ENCODE measurements at regions not wholly inside any gene's neighbourhood (a gene's known extent, or its start where the extent isn't known, plus 50 kb on each side); places are given as distances from the start of the nearest gene placed in this dataset.

- no peak for DNase-seq
Observed at GRCh38 chr3:94522488-94522887, 459.6 kb downstream of the NSUN3 start.

DNA sequence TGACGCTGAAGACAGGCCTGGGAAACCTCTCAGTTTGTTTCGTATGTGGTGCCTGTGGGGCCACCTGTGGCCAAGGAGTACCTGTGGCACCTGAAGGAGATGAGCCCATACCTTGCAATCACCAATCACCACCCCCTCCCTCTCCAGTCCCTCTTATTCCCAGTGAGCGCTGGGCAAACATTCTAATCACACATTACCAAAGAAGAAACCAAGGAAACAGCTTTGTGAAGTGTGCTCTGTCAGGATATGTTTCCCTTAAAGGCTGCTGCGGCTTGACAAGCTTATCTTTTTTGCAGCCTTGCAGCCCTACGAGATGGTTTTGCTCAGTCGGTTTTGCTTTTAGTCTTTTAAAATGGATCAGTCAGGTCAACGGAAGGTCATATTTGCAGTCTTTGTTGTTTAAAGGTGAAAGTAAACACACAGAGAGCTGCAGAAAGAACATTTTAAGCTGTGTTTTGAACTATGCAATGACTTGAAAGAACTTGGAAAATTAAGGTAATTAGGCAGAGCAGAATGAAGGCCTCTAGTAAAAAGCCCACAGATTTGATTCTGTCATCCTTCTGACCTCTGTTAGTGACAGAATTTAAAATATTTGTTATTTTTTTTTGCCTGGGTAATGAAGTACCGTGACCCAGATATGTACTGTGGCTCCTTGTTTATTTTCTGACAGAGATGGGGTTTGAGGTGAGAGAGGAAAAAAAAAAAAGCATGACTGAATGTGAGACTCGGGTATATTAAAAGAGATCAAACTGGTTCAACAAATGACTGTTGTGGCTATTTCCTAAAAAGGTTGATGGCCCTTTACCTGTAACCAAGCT, 461.4 kb downstream of the NSUN3 start:
- no peak for DNase-seq

- no peak for DNase-seq
Observed at GRCh38 chr3:94525043-94525442, 462.2 kb downstream of the NSUN3 start.

DNA sequence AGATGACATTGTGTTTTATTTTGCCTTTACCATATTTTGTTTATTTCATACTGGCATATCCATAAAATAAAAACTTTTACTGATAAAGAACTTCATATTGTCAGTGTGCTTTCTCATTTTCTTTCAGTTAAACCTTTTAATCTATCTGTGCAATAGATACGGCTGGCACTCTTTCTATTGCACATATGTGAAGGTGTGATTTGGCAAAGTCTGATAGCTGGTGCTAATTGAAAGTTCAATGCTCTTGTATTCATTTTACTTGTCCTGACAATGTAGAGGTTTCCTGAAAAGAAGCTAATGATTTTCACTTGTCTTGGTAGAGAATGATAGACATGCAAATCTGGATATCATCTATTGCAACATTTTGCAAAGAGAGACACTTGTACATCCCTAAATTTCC, 467.0 kb downstream of the NSUN3 start:
- DNase-seq = no peak

- no peak for DNase-seq
Observed at GRCh38 chr3:94532951-94533350, 470.1 kb downstream of the NSUN3 start.

- DNase-seq = no peak
Observed at GRCh38 chr3:94539937-94540336, 477.1 kb downstream of the NSUN3 start.

DNA sequence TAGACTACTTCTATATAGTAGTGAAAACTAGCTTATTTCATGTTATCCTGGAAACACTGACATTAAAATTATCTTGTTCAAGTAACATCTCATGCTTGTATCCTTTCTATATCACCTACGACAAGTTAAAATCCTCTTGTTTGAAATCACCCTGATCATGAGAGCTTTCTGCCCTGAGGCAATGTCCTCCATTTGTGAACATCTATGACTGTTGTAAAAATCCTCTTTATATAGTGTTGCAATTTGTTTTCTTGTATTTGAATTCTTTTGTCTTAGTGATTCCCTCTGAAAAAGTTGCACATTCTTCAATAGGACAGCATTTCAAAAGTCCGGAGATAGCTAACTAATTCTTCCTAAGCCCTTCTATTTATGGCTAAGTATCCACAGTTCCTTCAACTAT, 480.3 kb downstream of the NSUN3 start:
- DNase-seq = no peak

DNA sequence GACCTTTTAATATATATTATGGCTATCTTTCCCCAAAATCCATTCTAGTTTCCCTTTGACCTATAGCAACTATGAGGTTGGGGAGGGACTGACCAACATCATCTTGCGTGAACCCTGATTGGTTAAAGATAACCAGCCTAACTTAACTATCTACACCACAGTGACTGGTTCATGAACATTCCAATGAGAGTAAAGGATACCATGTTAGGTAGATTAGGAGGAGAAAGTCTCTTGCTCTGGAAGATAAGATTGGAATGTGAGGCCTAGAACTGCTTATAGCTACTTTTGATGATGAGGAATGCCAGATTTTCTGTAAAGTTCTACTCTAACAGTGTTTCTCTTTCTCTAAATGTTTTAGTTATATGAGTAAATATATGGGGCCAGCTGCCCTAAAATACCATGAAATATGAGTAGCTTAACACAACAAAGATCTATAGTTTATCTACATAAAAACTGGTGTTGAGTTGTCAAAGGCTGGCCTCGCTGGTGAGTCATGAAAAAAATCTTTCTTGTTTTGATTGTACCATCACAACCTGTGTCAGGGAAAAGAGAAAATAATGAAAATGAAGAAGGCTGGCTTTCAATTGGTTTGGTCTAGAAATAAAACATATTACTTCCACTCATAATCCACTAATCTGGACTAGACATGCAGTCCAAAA, 481.4 kb downstream of the NSUN3 start:
- DNase-seq = no peak

- no peak for DNase-seq
Observed at GRCh38 chr3:94548581-94549316, 485.9 kb downstream of the NSUN3 start.

DNA sequence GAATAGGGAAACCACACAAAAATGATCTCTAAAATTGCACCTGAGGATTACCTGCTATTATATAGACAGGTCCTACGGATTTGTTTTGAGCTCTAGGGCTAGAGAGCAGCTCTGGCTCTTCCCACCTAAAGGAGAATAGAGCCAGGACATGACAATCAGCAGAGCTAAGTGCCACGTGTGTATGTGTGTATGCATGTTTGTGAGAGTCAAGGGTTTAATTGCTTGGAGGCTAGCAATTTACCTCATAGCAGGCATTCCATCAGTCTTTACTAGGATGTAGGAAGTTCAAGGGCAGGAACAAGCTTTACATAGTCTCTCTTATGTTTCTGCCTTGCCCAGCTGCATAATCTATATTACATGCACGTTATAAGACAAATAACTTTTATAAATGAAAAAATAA, 498.2 kb downstream of the NSUN3 start:
- DNase-seq = no peak

DNA sequence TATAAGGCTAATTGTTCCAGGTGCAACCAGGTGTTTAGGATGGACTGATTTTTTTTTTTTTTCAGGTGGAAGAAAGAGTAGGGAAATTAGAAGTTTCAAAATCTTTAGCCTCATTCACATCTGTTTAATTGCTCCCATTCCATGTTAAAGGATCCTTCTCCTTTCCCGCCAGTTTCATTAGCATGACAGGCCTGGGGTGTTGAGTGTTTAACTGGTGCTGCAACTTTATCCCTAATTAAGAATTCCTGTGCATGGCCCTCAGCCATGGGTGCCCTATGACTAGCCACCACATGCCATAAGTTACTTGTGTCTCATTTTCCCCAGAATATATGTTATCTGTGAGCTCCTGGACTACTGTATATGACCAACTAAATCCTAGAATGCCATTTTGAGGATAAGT, 501.4 kb downstream of the NSUN3 start:
- no peak for DNase-seq

GRCh38 chr3:94568041-94568440, 505.2 kb downstream of the NSUN3 start:
- DNase-seq = no peak

DNA sequence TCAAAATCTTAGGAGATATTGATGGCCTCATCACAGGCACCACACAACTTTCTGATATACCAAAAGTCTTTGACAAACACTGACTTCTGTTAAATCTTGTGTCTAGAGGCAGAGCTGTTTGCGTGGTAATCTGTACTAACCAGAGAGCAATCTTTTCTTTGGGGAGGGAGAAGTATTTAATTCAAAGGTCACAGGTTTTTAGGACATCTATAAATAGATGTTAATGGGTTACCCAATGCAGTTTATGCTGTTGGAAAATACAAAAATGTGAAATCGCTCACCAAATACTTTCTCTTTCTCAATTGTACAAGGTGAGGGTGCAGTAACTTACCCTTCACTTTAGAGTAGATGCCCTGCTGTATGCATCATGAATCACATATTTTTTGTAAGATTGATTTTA, 510.5 kb downstream of the NSUN3 start:
- no peak for DNase-seq

DNA sequence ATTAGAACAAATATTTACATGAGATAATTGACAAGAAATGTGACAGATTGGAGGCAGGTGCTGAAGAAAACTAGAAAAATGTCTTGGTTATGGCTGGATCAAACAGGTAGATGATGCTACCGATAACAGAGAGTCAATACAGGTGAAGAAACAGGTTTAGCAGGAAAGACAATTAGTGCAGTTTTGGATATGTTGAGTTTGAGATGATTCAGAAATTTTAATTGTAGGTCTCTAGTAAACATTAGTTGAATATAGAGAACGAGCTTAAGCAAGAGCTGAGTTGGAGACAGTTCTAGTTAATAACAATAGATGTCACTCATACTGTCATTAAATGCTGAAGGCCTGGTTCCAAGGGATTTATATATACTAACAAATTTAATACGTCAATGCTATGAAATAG, 524.4 kb downstream of the NSUN3 start:
- no peak for DNase-seq

DNA sequence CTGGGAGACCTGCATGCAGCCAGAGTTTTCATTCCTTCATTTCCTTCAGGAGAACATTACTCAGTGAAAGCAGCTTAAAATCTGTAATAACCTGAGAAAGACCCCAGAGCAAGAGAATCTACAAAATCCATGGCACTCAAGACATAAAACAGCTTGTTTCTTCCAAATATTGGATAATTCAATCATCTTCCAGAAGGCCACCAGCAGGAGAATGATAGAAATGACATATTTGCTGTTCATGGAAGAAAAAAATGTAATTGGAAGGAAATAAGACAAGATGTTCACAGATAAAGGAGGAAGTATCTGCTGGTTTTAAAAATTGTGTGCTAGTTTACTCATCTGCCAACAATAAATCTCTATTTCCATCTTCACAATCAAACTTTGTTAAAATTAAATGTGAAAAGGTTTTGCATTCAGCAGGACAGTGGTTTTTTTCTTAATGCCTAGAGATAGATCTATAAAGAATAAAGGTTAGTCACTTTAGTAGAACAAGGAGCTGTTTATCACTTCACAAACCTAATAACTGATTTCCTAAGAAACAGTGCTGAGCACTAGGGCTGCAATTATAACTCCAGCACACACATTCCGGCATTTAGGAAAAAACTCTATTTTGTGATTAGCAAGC, 530.8 kb downstream of the NSUN3 start:
- DNase-seq = no peak

DNA sequence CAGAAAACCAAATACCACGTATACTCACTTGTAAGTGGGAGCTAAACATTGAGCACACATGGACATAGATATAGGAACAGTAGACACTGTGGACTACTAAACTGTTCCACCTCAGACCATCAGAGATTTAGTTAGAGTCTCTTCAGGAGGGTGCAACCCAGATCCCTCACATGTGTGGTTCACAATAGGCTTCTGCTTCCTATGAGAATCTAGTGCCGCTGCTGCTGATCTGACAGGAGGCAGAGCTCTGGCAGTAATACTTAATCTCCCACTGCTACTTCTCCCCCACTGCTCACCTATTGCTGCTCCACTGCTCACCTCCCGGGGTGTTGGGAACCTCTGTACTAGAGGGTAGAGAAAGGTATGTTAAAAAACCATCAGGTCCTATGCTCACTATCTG, 533.3 kb downstream of the NSUN3 start:
- DNase-seq = no peak

DNA sequence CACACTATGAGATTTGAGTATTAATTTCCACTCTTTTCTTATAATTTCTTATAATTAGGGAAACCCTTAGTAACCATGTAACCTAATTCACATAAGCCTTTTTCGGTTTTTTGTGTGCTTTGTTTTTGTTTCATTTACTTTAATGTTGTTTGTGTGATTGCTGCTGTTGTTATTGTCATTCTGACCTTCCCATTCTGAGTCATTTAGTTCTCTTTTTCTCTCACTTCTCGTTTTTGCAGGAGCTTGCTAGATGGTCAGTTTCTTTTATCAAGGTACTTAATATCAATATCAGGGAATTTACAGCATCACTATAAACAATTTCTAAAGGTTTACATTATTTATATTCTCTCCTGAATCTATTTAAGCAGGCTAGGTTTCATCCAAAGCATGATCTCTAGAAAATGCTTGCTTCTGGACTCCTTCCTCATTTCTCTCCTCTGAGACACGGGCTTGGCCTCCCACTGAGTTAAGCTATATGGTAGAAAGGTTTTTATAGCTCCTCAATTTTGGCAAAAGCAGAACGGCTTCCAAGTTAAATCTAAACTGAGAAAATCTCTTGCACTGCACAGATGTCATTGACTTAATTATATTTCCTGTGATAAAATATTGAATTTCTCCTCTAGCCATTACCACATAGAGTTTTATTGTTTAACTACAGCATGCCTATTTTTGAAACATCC, 534.2 kb downstream of the NSUN3 start:
- DNase-seq = no peak

DNA sequence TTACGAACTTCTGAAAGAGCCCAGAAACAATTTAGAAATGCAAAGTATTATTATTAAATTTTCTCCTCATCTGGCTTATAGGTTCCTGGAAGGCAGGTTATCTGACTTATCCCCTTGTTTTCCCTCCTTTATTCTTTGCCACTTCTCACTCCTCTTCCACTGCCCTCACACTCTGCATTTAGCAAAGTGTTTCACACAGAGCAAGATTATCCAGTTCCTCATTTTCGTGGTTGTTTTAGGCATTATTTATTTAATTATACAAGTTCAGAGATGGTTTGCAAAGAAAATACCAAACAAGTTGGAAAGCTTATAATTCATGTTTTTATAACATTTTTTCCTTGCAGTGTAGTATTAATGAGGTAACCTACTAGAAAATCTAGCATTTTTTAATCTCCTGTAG, 544.9 kb downstream of the NSUN3 start:
- no peak for DNase-seq

GRCh38 chr3:94609908-94610307, 547.0 kb downstream of the NSUN3 start:
- DNase-seq = no peak

GRCh38 chr3:94611596-94611995, 548.7 kb downstream of the NSUN3 start:
- no peak for DNase-seq

GRCh38 chr3:94612631-94613030, 549.8 kb downstream of the NSUN3 start:
- DNase-seq = no peak

DNA sequence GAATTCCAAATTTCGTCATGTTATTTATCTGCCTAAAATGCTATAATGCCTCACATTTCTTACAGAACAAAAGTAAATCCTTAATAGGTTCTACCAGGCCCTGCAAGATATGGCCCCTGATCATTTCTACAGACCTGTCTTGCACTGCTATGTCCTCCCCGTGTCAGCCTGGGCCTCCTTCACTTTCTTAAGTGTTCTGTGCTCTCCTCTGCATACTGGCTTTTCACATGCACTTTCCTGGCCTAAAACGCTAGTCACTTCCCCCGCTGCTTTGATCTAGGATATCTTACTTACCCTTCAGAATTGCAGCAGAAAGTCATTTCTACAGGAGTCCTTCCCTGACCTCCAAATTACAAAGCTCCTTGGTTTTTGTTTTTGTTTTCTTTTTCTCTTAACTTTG, 551.3 kb downstream of the NSUN3 start:
- DNase-seq = no peak

Measured in activated CD4-positive, alpha-beta T cell treated with anti-CD3 and anti-CD28 coated beads for 1 hour (primary cell).